ENCODE measurements at regions not wholly inside any gene's neighbourhood (a gene's known extent, or its start where the extent isn't known, plus 50 kb on each side); places are given as distances from the start of the nearest gene placed in this dataset.

DNA sequence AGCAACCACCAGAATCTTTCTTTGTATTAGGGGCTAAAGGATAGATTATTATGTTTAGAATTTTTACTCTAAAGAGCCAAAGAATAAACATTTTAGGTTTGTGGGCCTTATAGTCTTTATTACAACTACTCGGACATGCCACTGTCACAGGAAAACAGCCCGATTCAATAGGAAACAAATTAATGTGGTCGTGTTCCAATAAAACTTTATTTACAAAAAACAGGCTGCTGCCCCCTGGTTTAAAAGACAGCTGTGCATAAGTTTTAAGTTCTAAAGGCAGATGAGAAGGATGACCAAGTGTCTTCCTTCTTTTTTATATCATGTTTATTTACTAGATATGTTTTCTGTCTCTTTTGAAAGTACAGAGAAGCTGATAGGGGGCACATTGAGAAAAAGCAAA is 166.5 kb downstream of the HS3ST3A1 start:
- H3K79me2 ChIP-seq (ENCODE audit: low read length), result no peaks in the 10 kb centered on the region
- H3K9me2 ChIP-seq (replicated peaks; ENCODE audit: low read length), result no peaks in the 10 kb centered on the region
- TF ChIP-seq EZH2phosphoT487 (IDR thresholded peaks at IDR 0.05; ENCODE audit: borderline replicate concordance, low read length), result no peak
- TF ChIP-seq, protein P1, sequence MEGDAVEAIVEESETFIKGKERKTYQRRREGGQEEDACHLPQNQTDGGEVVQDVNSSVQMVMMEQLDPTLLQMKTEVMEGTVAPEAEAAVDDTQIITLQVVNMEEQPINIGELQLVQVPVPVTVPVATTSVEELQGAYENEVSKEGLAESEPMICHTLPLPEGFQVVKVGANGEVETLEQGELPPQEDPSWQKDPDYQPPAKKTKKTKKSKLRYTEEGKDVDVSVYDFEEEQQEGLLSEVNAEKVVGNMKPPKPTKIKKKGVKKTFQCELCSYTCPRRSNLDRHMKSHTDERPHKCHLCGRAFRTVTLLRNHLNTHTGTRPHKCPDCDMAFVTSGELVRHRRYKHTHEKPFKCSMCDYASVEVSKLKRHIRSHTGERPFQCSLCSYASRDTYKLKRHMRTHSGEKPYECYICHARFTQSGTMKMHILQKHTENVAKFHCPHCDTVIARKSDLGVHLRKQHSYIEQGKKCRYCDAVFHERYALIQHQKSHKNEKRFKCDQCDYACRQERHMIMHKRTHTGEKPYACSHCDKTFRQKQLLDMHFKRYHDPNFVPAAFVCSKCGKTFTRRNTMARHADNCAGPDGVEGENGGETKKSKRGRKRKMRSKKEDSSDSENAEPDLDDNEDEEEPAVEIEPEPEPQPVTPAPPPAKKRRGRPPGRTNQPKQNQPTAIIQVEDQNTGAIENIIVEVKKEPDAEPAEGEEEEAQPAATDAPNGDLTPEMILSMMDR (conservative IDR thresholded peaks at IDR 0.05; ENCODE audit: low read depth, low read length), result no peak
- TF ChIP-seq EZH2 (IDR thresholded peaks at IDR 0.05; ENCODE audit: low read length, unreplicated experiment), result no peak
- H3K4me2 ChIP-seq (ENCODE audit: low read length), result no peak overlapping the region
- POLR2A ChIA-PET (ENCODE audit: unreplicated experiment), result no interaction called here
- H4K20me1 ChIP-seq (ENCODE audit: low read length), result no peaks in the 10 kb centered on the region
- BruUV-seq (replicated peaks), result no TSS peak
- no peak overlapping the region for H3K27ac ChIP-seq (ENCODE audit: low read length)
- DNase-seq (no peak), ATAC-seq (no peak)
- H3K27me3 ChIP-seq (ENCODE audit: low read length), result no peaks in the 10 kb centered on the region
- peaks cover 15% of the 10 kb centered on the region for H3K4me1 ChIP-seq (ENCODE audit: insufficient read depth, low read length)
- no peaks in the 10 kb centered on the region for H3K36me3 ChIP-seq (ENCODE audit: low read depth, low read length)
- CTCF ChIA-PET, result no interaction called here
- H3K9ac ChIP-seq (ENCODE audit: low read length), result no peak overlapping the region
- no peak overlapping the region for H2AFZ ChIP-seq (ENCODE audit: low read length)
- no peaks in the 10 kb centered on the region for H3K9me3 ChIP-seq (ENCODE audit: low read length)
- no peak overlapping the region for H3K4me3 ChIP-seq (ENCODE audit: low read length)
- no peaks in the 10 kb centered on the region for H3F3A ChIP-seq (ENCODE audit: low read length, unreplicated experiment)
- intact Hi-C loops (cut with micrococcal nuclease), result no loop called here

DNA sequence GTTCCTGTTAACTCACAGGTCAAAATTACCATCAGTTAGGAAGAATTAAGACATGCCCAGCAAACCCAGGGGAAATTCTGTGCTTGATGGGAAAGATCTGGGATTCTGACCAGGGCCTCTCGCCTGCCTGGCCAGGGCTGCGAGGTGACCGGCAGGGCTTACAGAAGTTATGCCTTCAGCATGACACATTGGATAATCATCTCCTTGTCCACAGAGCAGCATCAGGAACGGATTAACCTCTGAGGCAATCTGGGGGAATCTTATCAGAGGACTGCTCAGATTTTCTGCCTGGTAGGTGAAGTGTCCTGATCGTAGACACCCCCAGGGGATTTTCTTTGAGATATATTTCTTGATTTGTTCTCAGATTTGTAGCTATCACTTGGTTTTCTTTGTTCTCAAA is 172.5 kb downstream of the HS3ST3A1 start:
- BruUV-seq (replicated peaks), result no TSS peak
- no peak for ATAC-seq

DNA sequence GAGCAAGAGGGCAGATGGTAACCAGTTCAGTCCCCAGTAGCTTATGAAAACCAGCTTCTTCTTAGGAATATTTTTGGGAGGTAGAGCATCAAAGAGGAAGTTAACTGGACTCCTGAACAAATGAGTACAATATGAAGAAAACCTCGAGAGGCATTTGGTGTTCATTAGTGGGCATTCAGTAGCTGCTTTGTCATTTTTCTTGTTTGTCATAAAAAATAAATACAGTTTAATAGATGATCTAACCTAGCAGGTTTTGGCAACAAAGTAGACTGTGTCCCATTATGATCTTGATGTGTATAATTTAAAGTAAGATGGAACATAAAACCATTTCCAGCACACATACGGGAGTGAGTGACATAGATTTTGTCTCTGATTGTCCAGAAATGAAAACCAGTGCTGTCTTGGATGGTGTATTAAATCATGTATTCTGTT is 173.1 kb downstream of the HS3ST3A1 start:
- no peaks in the 10 kb centered on the region for H3K27me3 ChIP-seq (ENCODE audit: low read length)
- ATAC-seq, result no peak
- H3K79me2 ChIP-seq (ENCODE audit: low read length), result no peaks in the 10 kb centered on the region
- no peaks in the 10 kb centered on the region for H3K9me2 ChIP-seq (replicated peaks; ENCODE audit: low read length)
- no peaks in the 10 kb centered on the region for H3K36me3 ChIP-seq (ENCODE audit: low read depth, low read length)
- no peak overlapping the region for H3K27ac ChIP-seq (ENCODE audit: low read length)
- H3K4me3 ChIP-seq (ENCODE audit: low read length), result no peak overlapping the region
- no peak for DNase-seq
- H3K4me2 ChIP-seq (ENCODE audit: low read length), result no peak overlapping the region
- intact Hi-C loops (cut with micrococcal nuclease), result no loop called here
- peaks cover 6% of the 10 kb centered on the region; the same call in 1 of the 2 replicates for H3K4me1 ChIP-seq (ENCODE audit: insufficient read depth, low read length)
- H3K9me3 ChIP-seq (ENCODE audit: low read length), result no peaks in the 10 kb centered on the region
- ChIA-PET POLR2A (ENCODE audit: unreplicated experiment) (no interaction called here), CTCF (no interaction called here)
- BruUV-seq (replicated peaks), result no TSS peak
- H4K20me1 ChIP-seq (ENCODE audit: low read length), result no peaks in the 10 kb centered on the region
- no peak overlapping the region for H2AFZ ChIP-seq (ENCODE audit: low read length)
- no peak overlapping the region for H3K9ac ChIP-seq (ENCODE audit: low read length)
- no peaks in the 10 kb centered on the region for H3F3A ChIP-seq (ENCODE audit: low read length, unreplicated experiment)
- TF ChIP-seq, protein P1 (conservative IDR thresholded peaks at IDR 0.05; ENCODE audit: low read depth, low read length), result no peak
- TF ChIP-seq EZH2 (IDR thresholded peaks at IDR 0.05; ENCODE audit: low read length, unreplicated experiment), result no peak
- TF ChIP-seq EZH2phosphoT487 (IDR thresholded peaks at IDR 0.05; ENCODE audit: borderline replicate concordance, low read length), result no peak

More for the DNA sequence above, 172.5 kb downstream of the HS3ST3A1 start:
- no peaks in the 10 kb centered on the region for H3K79me2 ChIP-seq (ENCODE audit: low read length)
- H3K9me3 ChIP-seq (ENCODE audit: low read length), result no peaks in the 10 kb centered on the region
- POLR2A ChIA-PET (ENCODE audit: unreplicated experiment), result no interaction called here
- H3K4me2 ChIP-seq (ENCODE audit: low read length), result no peak overlapping the region
- TF ChIP-seq EZH2phosphoT487 (IDR thresholded peaks at IDR 0.05; ENCODE audit: borderline replicate concordance, low read length) (no peak), EZH2 (IDR thresholded peaks at IDR 0.05; ENCODE audit: low read length, unreplicated experiment) (no peak)
- TF ChIP-seq, protein P1 (conservative IDR thresholded peaks at IDR 0.05; ENCODE audit: low read depth, low read length), result no peak
- H3K9ac ChIP-seq (ENCODE audit: low read length), result no peak overlapping the region
- H3K4me1 ChIP-seq (ENCODE audit: insufficient read depth, low read length), result peaks cover 6% of the 10 kb centered on the region; the same call in 1 of the 2 replicates
- no peaks in the 10 kb centered on the region for H4K20me1 ChIP-seq (ENCODE audit: low read length)
- H3F3A ChIP-seq (ENCODE audit: low read length, unreplicated experiment), result no peaks in the 10 kb centered on the region
- H3K4me3 ChIP-seq (ENCODE audit: low read length), result no peak overlapping the region
- peak; percentile 55 for DNase-seq
- CTCF ChIA-PET, result no interaction called here
- no peak overlapping the region for H3K27ac ChIP-seq (ENCODE audit: low read length)
- H3K9me2 ChIP-seq (replicated peaks; ENCODE audit: low read length), result no peaks in the 10 kb centered on the region
- intact Hi-C loops (cut with micrococcal nuclease), result no loop called here
- H3K27me3 ChIP-seq (ENCODE audit: low read length), result no peaks in the 10 kb centered on the region
- no peak overlapping the region for H2AFZ ChIP-seq (ENCODE audit: low read length)
- no peaks in the 10 kb centered on the region for H3K36me3 ChIP-seq (ENCODE audit: low read depth, low read length)
